ENCODE measurements at regions not wholly inside any gene's neighbourhood (a gene's known extent, or its start where the extent isn't known, plus 50 kb on each side); places are given as distances from the start of the nearest gene placed in this dataset.

- TF ChIP-seq CTCF (IDR thresholded peaks at IDR 0.05) (no peak), POLR2A (IDR thresholded peaks at IDR 0.05) (no peak)
These were observed 788.9 kb downstream of the ADGRL2 start for GRCh38 chr1:82589588-82589987.

Data from adrenal gland (tissue), 5 donors.